CMK (cell line): ENCODE measurements at regions not wholly inside any gene's neighbourhood (a gene's known extent, or its start where the extent isn't known, plus 50 kb on each side); places are given as distances from the start of the nearest gene placed in this dataset.

Experiments used
- DNase-seq: peaks from one replicate; pipeline ENCODE4 v3.0.0-alpha.2; 2010; ENCODE audit warnings: low read depth

- DNase-seq, result no peak
Observed at GRCh38 chr7:95718577-95719410, 53.6 kb upstream of the DYNC1I1 start.

GRCh38 chr7:95716357-95717122 is 55.8 kb upstream of the DYNC1I1 start:
- DNase-seq, result no peak

GRCh38 chr7:95715274-95715673 is 57.1 kb upstream of the DYNC1I1 start:
- DNase-seq, result no peak

- no peak for DNase-seq
Observed at GRCh38 chr7:95710711-95711110, 61.6 kb upstream of the DYNC1I1 start.

- DNase-seq, result no peak
Observed at GRCh38 chr7:95700917-95701316, 71.4 kb upstream of the DYNC1I1 start.

GRCh38 chr7:95694334-95694733 is 78.0 kb upstream of the DYNC1I1 start:
- no peak for DNase-seq

- DNase-seq, result no peak
Observed at GRCh38 chr7:95693551-95694333, 78.6 kb upstream of the DYNC1I1 start.

- DNase-seq, result no peak
Observed at GRCh38 chr7:95691464-95691863, 80.9 kb upstream of the DYNC1I1 start.

- peak; percentile 3 for DNase-seq
Observed at GRCh38 chr7:95690367-95690947, 81.9 kb upstream of the DYNC1I1 start.

GRCh38 chr7:95688931-95689495 is 83.3 kb upstream of the DYNC1I1 start:
- DNase-seq, result no peak

GRCh38 chr7:95687759-95688343 is 84.5 kb upstream of the DYNC1I1 start:
- no peak for DNase-seq

GRCh38 chr7:95686109-95686508 is 86.2 kb upstream of the DYNC1I1 start:
- no peak for DNase-seq

- DNase-seq, result no peak
Observed at GRCh38 chr7:95684505-95684904, 87.8 kb upstream of the DYNC1I1 start.

- DNase-seq, result no peak
Observed at GRCh38 chr7:95684037-95684436, 87.7 kb upstream of the PDK4 start.

- DNase-seq, result no peak
Observed at GRCh38 chr7:95682913-95683312, 86.6 kb upstream of the PDK4 start.

GRCh38 chr7:95676691-95677090 is 80.4 kb upstream of the PDK4 start:
- DNase-seq, result no peak

GRCh38 chr7:95675632-95676031 is 79.3 kb upstream of the PDK4 start:
- no peak for DNase-seq

GRCh38 chr7:95675016-95675415 is 78.7 kb upstream of the PDK4 start:
- DNase-seq, result no peak

GRCh38 chr7:95674101-95674500 is 77.8 kb upstream of the PDK4 start:
- DNase-seq, result no peak

GRCh38 chr7:95672434-95672833 is 76.1 kb upstream of the PDK4 start:
- DNase-seq, result no peak

GRCh38 chr7:95669513-95669912 is 73.2 kb upstream of the PDK4 start:
- no peak for DNase-seq
